ENCODE measurements at regions not wholly inside any gene's neighbourhood (a gene's known extent, or its start where the extent isn't known, plus 50 kb on each side); places are given as distances from the start of the nearest gene placed in this dataset.

DNA sequence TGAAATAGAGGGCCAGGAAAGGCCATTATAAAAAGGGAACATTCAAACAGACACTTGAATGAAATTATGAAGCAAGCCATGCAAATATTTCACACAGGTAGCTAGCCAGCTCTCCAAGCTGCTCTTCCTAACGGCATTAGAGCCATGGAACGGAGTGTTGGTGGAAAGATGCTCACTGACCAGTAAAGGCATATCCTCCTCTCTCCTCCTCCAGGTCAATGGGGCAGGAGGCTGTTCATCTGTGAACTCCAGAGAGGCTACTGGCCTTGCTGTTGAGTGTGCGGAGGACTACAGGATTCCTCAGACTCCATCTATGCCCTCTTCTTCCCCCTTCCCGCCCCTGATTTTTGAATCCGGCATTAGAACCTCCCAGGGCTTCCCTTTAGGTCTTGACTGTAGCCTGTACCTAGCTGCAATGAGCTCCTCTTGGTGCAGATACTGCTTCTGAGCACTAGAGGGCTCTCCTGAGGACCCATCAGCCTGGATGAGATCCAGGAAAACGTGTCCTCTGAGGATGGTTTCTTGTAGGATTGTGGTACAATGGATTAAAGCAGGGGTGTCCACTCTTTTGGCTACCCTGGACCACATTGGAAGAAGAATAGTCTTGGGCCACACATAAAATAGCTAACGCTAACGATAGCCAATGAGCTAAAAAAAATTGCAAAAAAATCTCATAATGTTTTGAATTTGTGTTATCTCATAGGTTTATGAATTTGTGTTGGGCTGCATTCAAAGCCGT, 162.2 kb downstream of the SREK1 start:
- peak; percentile 43 for DNase-seq (ENCODE audit: low read depth, low spot score)

DNA sequence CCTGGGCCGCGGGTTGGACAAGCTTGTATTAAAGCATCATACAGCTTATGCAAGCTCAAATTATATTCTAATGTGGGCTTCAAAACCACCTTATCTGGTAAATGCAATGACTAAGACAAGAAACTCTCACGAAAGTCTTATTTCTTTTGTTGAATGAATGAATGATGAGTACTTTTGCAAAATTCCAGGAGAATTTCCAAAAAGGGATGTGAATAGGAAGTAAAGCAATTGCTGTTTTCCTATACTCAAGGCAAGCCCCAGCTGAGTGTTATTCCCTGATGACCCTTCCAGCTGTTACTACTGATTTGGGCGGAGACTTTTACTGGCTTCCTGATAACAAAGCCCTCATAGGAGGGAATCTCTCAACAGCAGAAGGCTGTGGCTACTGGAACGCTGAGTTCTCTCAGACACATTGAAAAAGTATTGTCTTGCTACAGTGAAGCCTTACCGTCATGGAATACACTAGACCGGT, 162.8 kb downstream of the SREK1 start:
- DNase-seq (ENCODE audit: low read depth, low spot score) = no peak

DNA sequence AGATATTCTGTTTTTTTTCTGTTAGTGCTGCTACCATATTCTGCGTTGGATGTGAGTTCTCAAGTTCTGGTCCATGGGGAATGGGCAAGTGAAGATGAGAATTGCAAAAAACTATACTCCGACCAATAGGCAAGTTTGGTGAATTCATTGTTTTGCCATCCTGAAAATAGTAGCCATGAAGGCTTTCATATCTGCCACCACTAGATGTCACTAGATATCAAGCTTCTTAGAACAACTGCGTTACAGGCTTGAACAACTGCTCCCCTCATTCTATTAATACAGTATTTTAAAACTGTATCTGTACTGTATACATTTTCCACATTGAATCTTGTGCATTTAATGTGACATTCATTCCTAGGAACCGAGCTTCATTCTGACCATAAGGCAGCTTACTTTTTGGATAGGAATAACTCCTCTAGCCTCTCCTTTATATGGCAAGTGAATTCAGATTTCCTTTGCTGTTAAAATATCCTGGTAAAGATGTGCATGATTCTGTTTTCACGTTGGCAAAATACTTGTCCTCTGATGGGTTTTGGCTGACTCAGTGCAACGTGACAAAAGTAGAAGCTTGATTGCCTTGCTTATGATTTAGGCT, 163.6 kb downstream of the SREK1 start:
- DNase-seq (ENCODE audit: low read depth, low spot score) = peak; percentile 41

DNA sequence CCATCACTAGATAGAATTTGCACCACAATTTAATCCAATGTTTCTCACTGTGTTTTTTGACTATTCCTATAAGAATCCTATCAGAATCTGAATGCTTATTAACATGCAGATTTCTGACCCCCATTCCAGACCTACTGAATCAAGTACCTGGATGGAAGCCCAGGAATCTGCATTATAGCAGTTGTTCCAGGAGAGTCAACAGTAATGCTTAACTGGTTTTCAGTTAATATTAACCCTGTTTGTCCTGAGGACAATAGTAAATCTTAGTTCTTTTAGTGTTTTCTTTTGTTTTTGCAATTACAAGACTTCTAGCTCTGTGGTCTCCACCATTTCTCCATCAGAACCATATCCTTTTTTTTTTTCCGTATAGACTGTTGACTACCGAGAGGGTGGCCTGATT, 168.2 kb downstream of the SREK1 start:
- DNase-seq (ENCODE audit: low read depth, low spot score) = no peak

DNA sequence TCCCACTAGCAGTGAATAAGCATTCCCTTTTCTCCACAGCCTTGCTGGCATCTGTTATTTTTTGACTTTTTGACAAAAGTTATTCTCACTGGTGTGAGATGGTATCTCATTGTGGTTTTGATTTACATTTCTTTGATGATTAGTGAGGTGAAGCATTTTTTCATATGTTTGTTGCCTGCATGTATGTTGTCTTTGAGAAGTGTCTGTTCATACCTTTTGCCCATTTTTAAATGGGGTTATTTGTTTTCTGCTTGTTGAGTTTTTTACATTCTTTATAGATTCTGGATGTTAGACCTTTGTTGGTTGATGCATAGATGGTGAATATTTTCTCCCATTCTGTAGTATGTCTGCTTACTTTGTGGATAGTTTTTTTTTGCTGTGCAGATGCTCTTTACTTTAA, 171.7 kb downstream of the SREK1 start:
- no peak for DNase-seq (ENCODE audit: low read depth, low spot score)

DNA sequence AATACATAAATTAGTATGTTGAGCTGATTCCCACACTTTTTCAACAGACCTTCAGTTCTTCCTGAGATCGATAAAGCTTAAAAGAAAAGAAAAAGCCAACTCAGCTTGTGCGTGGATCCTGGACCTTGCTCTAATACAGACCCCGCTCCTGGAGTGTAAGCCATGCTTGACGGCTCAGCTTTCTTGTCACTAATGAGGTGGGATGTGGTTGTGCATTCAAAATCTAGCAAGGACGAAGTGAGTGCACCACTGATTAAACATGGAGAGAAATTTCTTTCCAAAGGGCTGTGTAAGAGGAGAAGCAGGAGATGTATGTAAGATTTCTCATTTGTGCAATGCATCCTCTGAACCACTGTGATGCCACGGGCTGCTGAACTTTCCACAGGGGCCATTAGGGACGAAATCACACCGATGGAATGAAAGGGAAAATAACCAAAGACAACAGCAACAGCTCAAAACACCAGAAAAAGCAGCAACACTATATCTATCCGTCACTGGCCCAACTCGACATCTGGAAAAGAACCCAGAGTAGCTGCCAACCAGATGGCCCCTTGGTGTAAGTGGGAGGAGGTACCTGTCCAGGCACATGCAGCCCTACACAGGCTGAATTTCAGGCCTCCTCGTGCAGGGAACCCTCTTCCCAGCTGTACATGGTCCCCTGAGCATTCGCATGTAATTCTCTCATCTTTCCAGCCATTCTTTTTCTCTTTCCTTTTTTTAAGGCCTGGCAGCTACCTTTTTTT, 178.9 kb downstream of the SREK1 start:
- DNase-seq (ENCODE audit: low read depth, low spot score) = no peak

DNA sequence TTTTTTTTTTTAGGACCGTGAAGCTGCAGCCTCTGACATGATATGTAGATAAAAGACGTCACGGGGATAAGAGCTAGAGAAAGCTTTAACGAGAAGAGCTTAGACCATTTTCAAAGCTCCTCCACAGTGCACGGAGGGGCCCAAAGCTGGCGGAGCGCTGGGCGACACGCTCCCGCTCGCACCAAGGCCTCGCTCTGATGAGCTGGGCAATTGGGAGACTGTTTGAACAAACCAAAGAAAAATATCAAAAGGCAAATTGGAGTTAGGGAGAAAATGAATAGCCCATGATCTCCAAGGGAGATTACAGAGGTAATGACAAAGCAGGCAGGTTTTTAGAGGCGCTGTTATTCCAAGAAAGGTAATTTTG, 179.4 kb downstream of the SREK1 start:
- no peak for DNase-seq (ENCODE audit: low read depth, low spot score)

DNA sequence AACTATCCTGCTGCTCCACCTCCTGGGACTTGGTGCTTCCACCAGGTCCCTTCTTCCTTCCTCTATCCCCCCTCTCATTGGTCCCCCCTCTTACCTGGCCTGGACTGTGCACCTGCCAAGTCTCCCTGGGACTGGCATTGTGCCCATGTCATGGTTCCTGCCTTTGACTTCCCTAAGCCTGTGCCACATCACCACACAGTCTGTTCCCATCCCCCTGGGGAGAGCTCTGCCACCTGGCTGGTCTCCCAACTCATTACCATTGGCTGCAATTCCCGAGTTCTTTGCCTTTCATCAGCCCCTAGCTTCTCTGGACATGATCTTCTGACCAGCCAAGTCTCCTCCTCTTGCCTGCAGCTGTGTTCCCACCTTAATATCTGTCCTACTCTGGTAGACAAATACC, 180.3 kb downstream of the SREK1 start:
- DNase-seq (ENCODE audit: low read depth, low spot score) = no peak

DNA sequence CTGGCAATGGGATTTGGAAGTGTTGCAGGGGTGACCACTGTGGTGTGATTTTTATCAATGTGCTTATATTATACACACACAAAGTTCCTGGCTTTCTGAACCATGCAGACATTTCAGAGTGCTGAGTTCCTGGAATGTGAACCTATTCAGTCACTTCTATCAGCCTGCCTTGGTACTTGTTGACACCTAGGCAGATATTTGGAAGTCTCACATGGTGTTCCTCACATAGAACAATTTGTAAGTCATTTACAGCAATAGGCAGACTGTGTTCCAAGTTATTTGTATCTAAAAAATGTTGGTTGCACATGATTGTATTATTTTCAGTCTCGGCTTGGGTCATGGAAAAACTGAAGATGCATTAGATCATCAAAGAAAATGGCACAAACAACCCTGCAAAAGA, 182.2 kb downstream of the SREK1 start:
- DNase-seq (ENCODE audit: low read depth, low spot score) = no peak

DNA sequence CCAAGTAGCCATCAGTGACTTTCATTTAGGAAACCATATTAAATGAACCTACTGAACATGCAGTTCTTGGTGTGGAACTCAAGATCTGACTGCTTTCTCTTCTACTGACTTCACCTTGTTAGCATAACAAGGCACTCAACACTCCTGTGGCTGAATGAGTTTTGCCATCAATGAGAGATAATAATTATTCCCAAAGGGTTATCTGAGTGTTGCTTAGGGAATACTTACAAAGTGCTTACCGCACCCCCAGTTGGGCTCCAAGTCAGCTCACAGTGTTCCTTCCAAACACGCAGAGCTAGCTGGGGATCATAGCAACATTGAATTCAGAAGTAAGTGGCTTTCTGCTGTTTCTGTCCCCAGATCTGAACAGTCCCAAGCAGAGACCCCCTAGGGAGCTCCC, 182.9 kb downstream of the SREK1 start:
- DNase-seq (ENCODE audit: low read depth, low spot score) = no peak

DNA sequence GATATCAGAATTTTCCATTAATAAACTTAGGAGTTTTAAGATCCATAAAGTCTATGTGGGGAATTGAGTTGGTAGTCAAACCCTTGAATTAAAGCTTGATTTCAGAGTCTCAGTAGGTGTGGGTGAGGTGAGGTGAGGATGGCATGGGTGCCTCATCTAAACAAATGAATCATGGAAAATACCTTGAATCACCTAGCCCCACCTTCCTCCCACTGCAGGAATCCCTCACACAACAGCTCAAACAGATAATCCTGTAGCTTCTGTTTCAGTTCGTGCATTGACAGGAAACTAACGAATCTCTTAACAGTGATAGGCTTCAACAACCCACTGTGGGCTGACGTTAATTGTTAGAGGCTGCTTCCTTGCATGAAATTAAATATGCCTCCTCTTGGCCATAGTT, 185.0 kb downstream of the SREK1 start:
- DNase-seq (ENCODE audit: low read depth, low spot score) = no peak

DNA sequence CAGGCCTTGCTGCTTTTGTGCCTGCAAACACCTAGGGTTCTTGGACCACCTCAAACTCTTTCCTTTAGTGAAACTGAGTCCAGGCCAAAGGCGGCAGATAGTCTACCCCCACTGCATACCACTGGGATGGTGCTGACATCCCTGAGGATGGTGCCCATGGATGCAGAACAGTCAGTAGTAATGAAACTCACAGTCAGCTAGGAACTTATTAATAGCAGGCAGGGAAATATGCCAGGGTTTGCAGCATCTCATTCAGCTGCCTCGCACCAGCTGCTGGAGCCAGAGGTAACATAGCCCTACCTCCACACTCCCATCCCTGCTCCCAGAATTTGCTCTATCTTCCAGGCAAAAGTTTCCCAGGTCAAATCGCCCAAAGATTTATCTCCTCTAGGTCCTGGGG, 189.1 kb downstream of the SREK1 start:
- DNase-seq (ENCODE audit: low read depth, low spot score) = no peak

DNA sequence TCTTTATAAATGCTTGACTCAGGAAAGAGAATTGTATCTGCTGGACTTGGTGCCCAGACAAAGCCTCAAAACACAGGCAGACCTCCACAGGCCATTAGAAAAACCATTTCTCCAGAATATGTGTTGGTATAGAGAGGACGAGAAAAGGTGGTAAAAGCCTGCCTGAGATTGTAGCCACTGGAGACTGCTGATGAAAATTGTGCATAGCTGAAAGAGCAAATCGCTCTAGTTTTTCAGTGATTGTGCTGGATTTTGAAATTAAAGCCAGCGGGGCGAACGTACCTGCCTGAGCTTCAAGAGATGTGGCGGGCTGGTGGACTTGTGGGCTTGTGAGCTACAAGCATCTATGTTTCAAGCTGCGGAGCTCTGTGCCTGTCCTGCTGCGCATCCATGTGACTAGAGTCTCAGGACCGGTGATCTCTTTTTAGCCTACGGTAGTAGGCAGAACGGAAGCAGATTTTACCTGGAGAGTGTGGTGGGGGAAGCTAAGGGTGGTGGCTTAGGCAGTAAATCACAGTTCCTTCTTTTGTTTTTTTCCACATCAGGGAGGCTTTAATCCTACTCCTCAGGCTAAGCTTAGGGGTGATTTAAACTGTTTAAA, 193.6 kb downstream of the SREK1 start:
- no peak for DNase-seq (ENCODE audit: low read depth, low spot score)

DNA sequence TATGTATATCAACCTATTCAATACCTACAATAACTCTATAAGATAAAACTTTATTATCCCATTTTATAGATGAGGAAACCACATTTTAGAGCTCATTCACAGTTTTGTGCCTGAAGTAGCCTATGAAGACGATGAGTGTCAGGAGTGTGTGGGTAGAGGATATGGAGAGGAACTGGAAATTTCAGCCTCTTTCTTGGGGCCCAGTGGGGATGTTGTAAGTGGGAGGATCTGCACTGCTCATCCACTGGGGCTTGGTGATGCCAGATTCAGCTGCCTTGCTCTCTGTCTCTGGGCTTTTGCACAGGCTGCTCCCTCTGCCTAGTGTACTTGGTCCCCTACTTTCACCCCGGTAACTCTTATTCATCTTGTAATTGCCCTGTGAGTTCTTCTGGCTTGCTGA, 194.7 kb downstream of the SREK1 start:
- no peak for DNase-seq (ENCODE audit: low read depth, low spot score)

DNA sequence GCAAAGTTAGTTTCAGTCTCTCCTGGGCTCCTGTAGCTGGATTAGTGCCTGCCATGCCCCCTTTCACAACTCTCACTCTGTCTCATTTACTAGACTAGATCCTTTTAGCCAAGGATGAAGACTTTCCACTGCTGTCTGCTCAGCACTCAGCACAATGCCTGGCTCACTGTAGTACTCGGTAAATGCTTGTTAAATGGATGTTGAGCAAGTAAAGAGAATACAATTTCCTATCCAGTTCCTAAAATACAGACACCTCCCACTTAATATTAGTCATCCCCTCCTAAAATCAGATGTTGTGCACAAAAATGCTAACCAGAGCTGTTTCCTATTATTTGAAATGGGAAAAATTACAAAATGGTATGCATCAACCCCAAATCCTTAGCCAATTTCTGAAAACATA, 195.8 kb downstream of the SREK1 start:
- no peak for DNase-seq (ENCODE audit: low read depth, low spot score)

DNA sequence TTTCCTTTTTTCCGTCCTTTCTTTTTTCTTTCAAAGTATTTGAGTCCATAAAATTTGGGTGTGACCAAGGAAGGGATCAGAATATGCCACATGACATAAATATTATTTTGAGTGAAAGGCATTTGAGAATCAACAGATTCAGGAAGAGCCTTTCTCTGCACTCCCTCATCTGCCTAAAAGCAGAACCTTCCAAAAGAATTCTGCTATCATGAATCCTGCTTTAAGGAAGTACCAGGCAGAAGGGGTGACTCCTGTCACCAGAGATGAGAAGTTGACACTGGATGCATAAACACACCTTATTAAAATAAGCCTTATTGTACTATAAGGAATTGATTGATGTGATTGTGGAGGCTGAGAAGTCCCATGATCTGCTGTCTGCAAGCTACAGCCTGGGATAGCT, 196.7 kb downstream of the SREK1 start:
- no peak for DNase-seq (ENCODE audit: low read depth, low spot score)

DNA sequence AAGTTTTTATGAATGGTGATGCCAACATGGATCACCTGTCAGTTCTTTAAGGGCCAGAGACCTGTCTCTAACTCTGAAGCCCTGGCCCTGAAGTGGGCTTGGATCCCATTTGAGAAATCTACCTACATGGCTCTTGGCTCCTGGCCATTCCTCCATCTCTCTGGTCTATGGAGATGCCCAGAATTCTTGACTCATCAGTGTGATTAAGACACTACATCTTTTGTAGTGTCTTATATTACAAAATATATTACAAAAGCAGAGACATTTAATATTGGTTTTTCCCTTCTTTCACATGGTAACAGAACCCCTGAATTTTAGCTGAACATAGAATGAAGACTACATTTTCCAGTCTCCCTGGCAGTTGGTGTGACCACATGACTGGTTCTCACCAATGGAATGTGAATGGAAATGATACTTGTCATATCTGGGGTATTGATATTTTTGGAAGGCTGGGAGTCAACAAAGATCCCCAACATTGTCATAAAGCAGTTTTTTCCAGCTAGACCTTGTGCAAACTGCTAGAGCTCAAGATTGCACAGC, 198.3 kb downstream of the SREK1 start:
- no peak for DNase-seq (ENCODE audit: low read depth, low spot score)

DNA sequence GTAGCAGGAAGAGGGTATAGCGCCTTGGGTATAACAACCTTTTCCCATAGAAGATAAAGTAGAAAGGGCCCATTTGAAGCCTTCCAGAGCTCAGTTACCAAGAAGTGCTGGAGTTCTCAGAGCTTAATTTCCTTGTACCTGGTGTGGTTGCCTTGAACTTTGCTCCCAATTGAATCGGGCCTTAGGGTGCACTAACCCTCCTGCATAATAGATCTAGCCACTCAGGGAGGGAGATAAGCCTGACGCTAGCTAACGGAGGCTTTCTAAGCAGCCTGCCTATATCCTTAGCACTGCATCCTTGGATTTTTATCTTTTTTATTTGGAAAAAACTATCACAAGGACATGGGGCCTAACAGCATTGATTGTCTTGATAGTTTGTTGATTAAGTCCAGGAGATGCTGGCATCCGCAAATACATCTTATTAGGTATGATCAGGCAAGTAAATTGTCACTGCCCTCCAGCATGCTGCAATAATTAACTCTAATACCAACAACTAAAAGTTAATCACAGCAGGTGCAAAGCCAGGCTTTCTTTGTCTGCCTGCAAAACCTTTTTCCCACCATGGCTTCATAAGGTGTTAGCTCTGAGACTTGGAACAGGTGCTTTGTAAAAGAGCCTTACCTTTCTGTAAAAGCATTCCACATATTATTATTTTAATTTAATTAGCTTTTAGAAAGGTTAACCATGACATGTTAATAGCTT, 199.4 kb downstream of the SREK1 start:
- no peak for DNase-seq (ENCODE audit: low read depth, low spot score)

DNA sequence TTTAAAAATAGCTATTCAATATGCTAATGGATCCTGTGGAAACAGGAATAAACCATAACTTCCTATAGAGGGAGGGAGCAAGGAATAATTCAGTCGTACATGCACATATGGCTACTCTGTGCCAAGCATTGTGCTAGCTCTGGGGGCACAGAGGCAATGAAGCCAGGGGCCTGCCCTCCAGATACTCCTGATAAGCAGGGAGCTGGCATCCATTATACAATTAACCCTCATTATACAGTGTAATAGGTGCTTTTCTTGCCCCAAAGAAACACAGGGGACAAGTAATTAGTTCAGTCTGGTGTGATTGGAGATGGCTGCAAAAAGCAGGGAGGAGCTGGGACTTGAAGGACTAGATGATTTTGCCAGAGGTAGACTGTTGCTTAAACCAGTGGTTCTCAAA, 200.4 kb downstream of the SREK1 start:
- DNase-seq (ENCODE audit: low read depth, low spot score) = no peak

DNA sequence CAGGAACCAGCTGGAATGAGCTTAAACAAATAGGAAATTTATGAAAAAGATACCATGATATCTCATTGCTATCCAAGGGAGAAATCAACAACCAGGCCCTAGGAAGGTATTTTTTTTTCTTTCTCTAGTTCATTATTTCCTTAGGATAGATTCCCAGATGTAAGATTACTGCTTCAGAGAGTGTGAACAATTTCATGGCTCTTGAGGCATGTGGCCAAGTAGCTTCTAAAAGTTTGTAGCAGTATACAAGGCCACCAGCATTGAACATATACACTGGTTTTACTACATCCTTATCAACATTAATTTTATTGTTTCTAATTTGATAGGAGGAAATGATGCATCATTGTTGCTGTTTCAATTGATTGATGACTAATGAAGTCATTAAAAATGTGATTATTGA, 201.2 kb downstream of the SREK1 start:
- no peak for DNase-seq (ENCODE audit: low read depth, low spot score)

DNA sequence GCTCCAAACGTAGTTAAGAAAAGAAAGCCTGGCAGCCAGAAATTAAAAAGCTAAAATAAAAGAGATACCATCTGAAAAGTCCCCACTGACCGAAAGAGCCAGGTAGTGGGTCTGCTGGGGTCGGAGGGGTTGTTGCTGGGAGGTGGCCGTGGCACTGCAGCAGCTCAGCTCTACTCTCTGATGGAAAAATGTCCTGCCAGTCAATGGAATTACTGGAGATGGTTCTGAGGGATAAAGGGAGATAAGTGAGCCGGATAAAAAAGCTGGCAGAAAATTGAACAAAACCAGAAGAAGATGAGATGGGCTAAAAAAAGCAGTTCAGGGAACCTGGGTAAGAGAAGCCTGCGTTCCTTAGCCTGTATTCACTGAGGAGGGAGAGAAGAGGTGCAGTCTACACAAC, 202.8 kb downstream of the SREK1 start:
- no peak for DNase-seq (ENCODE audit: low read depth, low spot score)
